Endothelial cell of umbilical vein (primary cell): ENCODE measurements at regions not wholly inside any gene's neighbourhood (a gene's known extent, or its start where the extent isn't known, plus 50 kb on each side); places are given as distances from the start of the nearest gene placed in this dataset.

Experiments
- BruUV-seq: library from RNA; stranded (reverse); fragments of 400-500 nt; replicated peaks from 2 replicates; lab custom pipeline; 2021; lab: Mats Ljungman, UMichigan
- CTCF ChIA-PET: fragments of 300-600, 350-600 bp; sonication (Branson Sonifier 250); formaldehyde crosslinking; loops from one replicate; lab custom pipeline; 2021; ENCODE audit warnings: antibody characterized with exemption, inconsistent platforms; lab: Charles Lee
- POLR2A ChIA-PET: fragments of 300-600, 350-600 bp; sonication (Branson Sonifier 250); formaldehyde crosslinking; loops from one replicate; lab custom pipeline; 2021; ENCODE audit warnings: antibody characterized with exemption, inconsistent platforms; lab: Charles Lee
- DNase-seq: peaks from one replicate; pipeline ENCODE4 v3.0.0-alpha.2; 2011; ENCODE audit warnings: low read depth, low spot score
- FAIRE-seq: peaks from 2 replicates; lab custom pipeline; 2011; peaks lifted over from hg19 to GRCh38; lab: Jason Lieb, UNC
- H2AFZ ChIP-seq: 2 replicates; pipeline ENCODE4 v1.6.0; 2012; ENCODE audit warnings: low read depth, low read length, control low read depth, inconsistent platforms
- H3K27ac ChIP-seq: 2 replicates; pipeline ENCODE4 v1.5.1; 2011; ENCODE audit warnings: low read depth, mild to moderate bottlenecking, control low read depth, low read length, moderate library complexity; ENCODE audit not compliant: insufficient read depth
- H3K27me3 ChIP-seq, 2 experiments: 2 replicates each; pipeline versions ENCODE4 v1.6.0 to v1.6.1; 2011; ENCODE audit warnings: low read length in 2 of 2, mixed read lengths in 1 of 2; ENCODE audit not compliant: control insufficient read depth in 2 of 2, insufficient read depth in 2 of 2
- H3K36me3 ChIP-seq, 2 experiments: 2 replicates in 1 of 2; 3 replicates in 1 of 2; pipeline ENCODE4 v1.5.1; 2011; ENCODE audit warnings: low read length in 2 of 2, mild to moderate bottlenecking in 1 of 2, moderate library complexity in 1 of 2; ENCODE audit not compliant: control insufficient read depth in 2 of 2, insufficient read depth in 2 of 2; ENCODE audit errors: extremely low read depth in 1 of 2
- H3K4me1 ChIP-seq: 3 replicates; pipeline ENCODE4 v1.5.1; 2011; ENCODE audit warnings: mild to moderate bottlenecking, low read length; ENCODE audit not compliant: control insufficient read depth, insufficient read depth; ENCODE audit errors: extremely low read depth
- H3K4me2 ChIP-seq: 2 replicates; pipeline ENCODE4 v1.6.1; 2011; ENCODE audit warnings: low read length, control low read depth, mixed read lengths; ENCODE audit not compliant: insufficient read depth
- H3K4me3 ChIP-seq, 3 experiments: fragments of 200-600 bp in 1 of 3; sonication (generic), shearing (Covaris generic) in 1 of 3; replicated peaks in 1 of 3; 2 replicates each; pipeline ENCODE4 v1.5.1; 2011 to 2016; ENCODE audit warnings: control low read depth in 3 of 3, low read length in 3 of 3, mild to moderate bottlenecking in 2 of 3, inconsistent platforms in 1 of 3, low read depth in 1 of 3, moderate library complexity in 1 of 3; ENCODE audit not compliant: insufficient read depth in 1 of 3
- H3K79me2 ChIP-seq: 2 replicates; pipeline ENCODE4 v1.6.0; 2012; ENCODE audit warnings: low read length, inconsistent platforms; ENCODE audit not compliant: control insufficient read depth, insufficient read depth
- H3K9ac ChIP-seq: replicated peaks from 2 replicates; pipeline ENCODE3; 2011; ENCODE audit warnings: low read length, control low read depth; ENCODE audit not compliant: insufficient read depth; ENCODE audit errors: extremely low read depth
- H3K9me1 ChIP-seq: replicated peaks from 3 replicates; pipeline ENCODE4 v1.6.0; 2011; ENCODE audit warnings: mild to moderate bottlenecking, low read length; ENCODE audit not compliant: control insufficient read depth, insufficient read depth; ENCODE audit errors: extremely low read depth
- H3K9me3 ChIP-seq: replicated peaks from 2 replicates; pipeline ENCODE4 v1.5.1; 2012; ENCODE audit warnings: low read length, inconsistent platforms; ENCODE audit not compliant: control insufficient read depth, insufficient read depth
- H4K20me1 ChIP-seq: replicated peaks from 2 replicates; pipeline ENCODE3; 2011; ENCODE audit warnings: mild to moderate bottlenecking, low read length; ENCODE audit not compliant: control insufficient read depth, insufficient read depth; ENCODE audit errors: extremely low read depth
- EZH2 ChIP-seq: IDR thresholded peaks from 2 replicates; pipeline ENCODE4 v1.6.1; 2012; ENCODE audit warnings: borderline replicate concordance, low read depth, mild to moderate bottlenecking, moderate library complexity, low read length, inconsistent platforms; ENCODE audit not compliant: severe bottlenecking
- FOS ChIP-seq: IDR thresholded peaks from 2 replicates; pipeline ENCODE4 v1.6.1; 2011; ENCODE audit warnings: mild to moderate bottlenecking, low read length, moderate library complexity, borderline replicate concordance; ENCODE audit not compliant: insufficient read depth
- GATA2 ChIP-seq: IDR thresholded peaks from 2 replicates; pipeline ENCODE4 v1.7.0; 2011; ENCODE audit warnings: low read depth, mild to moderate bottlenecking, moderate library complexity, mixed read lengths, low read length; ENCODE audit not compliant: insufficient read length, insufficient read depth
- JUN ChIP-seq: IDR thresholded peaks from 2 replicates; pipeline ENCODE4 v1.6.1; 2011; ENCODE audit warnings: borderline replicate concordance, low read depth; ENCODE audit not compliant: insufficient read length, insufficient read depth
- MYC ChIP-seq: IDR thresholded peaks from one replicate; pipeline ENCODE4 v1.6.1; 2011; ENCODE audit warnings: mild to moderate bottlenecking, low read depth, low read length
- POLR2A ChIP-seq: IDR thresholded peaks from 2 replicates; pipeline ENCODE4 v1.6.1; 2012; ENCODE audit warnings: low read depth, mild to moderate bottlenecking, control low read depth, low read length
- POLR2AphosphoS5 ChIP-seq: IDR thresholded peaks from 2 replicates; pipeline ENCODE4 v1.6.1; 2012; ENCODE audit warnings: low read depth, mild to moderate bottlenecking, control low read depth, low read length, moderate library complexity; ENCODE audit not compliant: insufficient read depth
- dilution Hi-C: fragments of 300-500 bp; cut with MboI; formaldehyde crosslinking; loops from one replicate; pipeline ENCODE4 v1.15.0; 2019; ENCODE audit warnings: low sequenced_read_pairs; ENCODE audit not compliant: extremely low pct_ligation_motif_present
- intact Hi-C: fragments of 100-400 bp; cut with micrococcal nuclease; formaldehyde crosslinking; loops from one replicate; pipeline ENCODE4 v1.10.0; 2022
- TF ChIP-seq, protein P1 (sequence below): IDR thresholded peaks from 2 replicates; pipeline ENCODE4 v1.6.1; 2011; ENCODE audit not compliant: insufficient read depth, insufficient read length
- TF ChIP-seq, protein P2 (sequence below), 2 donors: IDR thresholded peaks; 1 replicate in 1 of 2; 2 replicates in 1 of 2; pipeline ENCODE4 v1.5.1; 2011; ENCODE audit warnings: low read length in 2 of 2, mild to moderate bottlenecking in 2 of 2, moderate library complexity in 2 of 2, control low read depth in 1 of 2, inconsistent platforms in 1 of 2, low read depth in 1 of 2; ENCODE audit not compliant: insufficient read depth in 1 of 2; ENCODE audit errors: extremely low read depth in 1 of 2

DNA sequence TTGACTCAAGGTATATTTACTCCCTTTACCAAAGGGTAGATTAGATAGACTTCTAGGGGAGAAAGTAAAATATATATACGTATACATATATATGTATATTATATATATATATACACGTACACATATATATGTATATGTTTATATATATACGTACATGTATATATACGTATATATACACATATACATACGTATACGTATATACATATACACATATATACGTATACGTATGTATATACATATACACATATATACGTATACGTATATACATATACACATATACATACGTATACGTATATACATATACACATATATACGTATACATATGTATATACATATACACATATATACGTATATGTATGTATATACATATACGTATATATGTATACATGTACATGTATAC, 430.5 kb upstream of the ANO3 start:
- no peaks in the 10 kb centered on the region for H3K9me1 ChIP-seq
- CTCF ChIA-PET, result no interaction called here
- BruUV-seq, result no TSS peak
- TF ChIP-seq JUN, result no peak
- TF ChIP-seq, protein P1, sequence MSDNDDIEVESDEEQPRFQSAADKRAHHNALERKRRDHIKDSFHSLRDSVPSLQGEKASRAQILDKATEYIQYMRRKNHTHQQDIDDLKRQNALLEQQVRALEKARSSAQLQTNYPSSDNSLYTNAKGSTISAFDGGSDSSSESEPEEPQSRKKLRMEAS, result no peak
- TF ChIP-seq POLR2AphosphoS5, result no peak
- TF ChIP-seq GATA2, result no peak
- TF ChIP-seq, protein P2, sequence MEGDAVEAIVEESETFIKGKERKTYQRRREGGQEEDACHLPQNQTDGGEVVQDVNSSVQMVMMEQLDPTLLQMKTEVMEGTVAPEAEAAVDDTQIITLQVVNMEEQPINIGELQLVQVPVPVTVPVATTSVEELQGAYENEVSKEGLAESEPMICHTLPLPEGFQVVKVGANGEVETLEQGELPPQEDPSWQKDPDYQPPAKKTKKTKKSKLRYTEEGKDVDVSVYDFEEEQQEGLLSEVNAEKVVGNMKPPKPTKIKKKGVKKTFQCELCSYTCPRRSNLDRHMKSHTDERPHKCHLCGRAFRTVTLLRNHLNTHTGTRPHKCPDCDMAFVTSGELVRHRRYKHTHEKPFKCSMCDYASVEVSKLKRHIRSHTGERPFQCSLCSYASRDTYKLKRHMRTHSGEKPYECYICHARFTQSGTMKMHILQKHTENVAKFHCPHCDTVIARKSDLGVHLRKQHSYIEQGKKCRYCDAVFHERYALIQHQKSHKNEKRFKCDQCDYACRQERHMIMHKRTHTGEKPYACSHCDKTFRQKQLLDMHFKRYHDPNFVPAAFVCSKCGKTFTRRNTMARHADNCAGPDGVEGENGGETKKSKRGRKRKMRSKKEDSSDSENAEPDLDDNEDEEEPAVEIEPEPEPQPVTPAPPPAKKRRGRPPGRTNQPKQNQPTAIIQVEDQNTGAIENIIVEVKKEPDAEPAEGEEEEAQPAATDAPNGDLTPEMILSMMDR (IDR thresholded peaks at IDR 0.05; ENCODE audit: extremely low read depth in 1 of 2, insufficient read depth in 1 of 2, low read depth in 1 of 2, low read length in 2 of 2), result no peak
- intact Hi-C loops (no loop called here), dilution Hi-C loops (no loop called here)
- no peaks in the 10 kb centered on the region for H3K27me3 ChIP-seq
- H2AFZ ChIP-seq, result no peak overlapping the region
- no peaks in the 10 kb centered on the region for H4K20me1 ChIP-seq
- H3K4me1 ChIP-seq, result no peaks in the 10 kb centered on the region
- no peak overlapping the region for H3K9ac ChIP-seq
- H3K27ac ChIP-seq, result no peak overlapping the region
- H3K9me3 ChIP-seq, result no peaks in the 10 kb centered on the region
- DNase-seq, result no peak
- H3K4me3 ChIP-seq, result no peak overlapping the region
- no peaks in the 10 kb centered on the region for H3K79me2 ChIP-seq
- no peak overlapping the region for H3K4me2 ChIP-seq
- no peak for FAIRE-seq
- POLR2A ChIA-PET, result no interaction called here
- no peaks in the 10 kb centered on the region for H3K36me3 ChIP-seq

DNA sequence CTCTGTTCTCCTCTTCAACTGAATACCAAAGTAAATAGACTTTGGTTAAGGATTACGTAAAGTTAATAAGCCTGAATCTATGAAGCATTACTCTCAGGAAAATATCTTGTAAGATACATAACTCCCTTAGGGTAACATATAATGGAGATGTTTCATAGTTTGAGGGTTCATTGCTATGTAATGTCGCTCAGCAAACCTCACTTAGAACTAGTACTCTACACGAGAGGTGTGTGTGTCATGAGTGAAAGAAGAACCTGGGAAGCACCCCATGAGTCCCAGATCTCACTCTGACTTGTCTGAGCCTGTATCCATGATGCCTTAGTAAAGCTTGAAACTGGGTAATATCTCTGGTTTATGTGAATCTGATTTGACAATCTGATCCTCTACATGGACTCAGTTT, 429.5 kb upstream of the ANO3 start:
- Histone ChIP-seq H2AFZ (no peak overlapping the region), H3K4me3 (no peak overlapping the region), H3K4me2 (no peak overlapping the region), H4K20me1 (no peaks in the 10 kb centered on the region), H3K9ac (no peak overlapping the region), H3K4me1 (no peaks in the 10 kb centered on the region), H3K9me3 (no peaks in the 10 kb centered on the region), H3K79me2 (no peaks in the 10 kb centered on the region), H3K27ac (no peak overlapping the region), H3K36me3 (no peaks in the 10 kb centered on the region), H3K27me3 (no peaks in the 10 kb centered on the region), H3K9me1 (no peaks in the 10 kb centered on the region)
- ChIA-PET POLR2A (no interaction called here), CTCF (no interaction called here)
- dilution Hi-C loops, result no loop called here
- intact Hi-C loops, result no loop called here
- no TSS peak for BruUV-seq
- FAIRE-seq (no peak), DNase-seq (no peak)
- TF ChIP-seq FOS, result no peak
- TF ChIP-seq, protein P1, result no peak
- TF ChIP-seq POLR2AphosphoS5, result no peak
- no peak for TF ChIP-seq JUN
- TF ChIP-seq, protein P2 (IDR thresholded peaks at IDR 0.05; ENCODE audit: extremely low read depth in 1 of 2, insufficient read depth in 1 of 2, low read depth in 1 of 2, low read length in 2 of 2), result no peak
- no peak for TF ChIP-seq EZH2
- no peak for TF ChIP-seq MYC
- no peak for TF ChIP-seq POLR2A
